HG03378 (cell line): ENCODE measurements at regions not wholly inside any gene's neighbourhood (a gene's known extent, or its start where the extent isn't known, plus 50 kb on each side); places are given as distances from the start of the nearest gene placed in this dataset.
"Not testable (repeated sequence)": the region's sequence is repeated elsewhere in the genome, so short reads cannot be mapped to it uniquely, and the experiment has no call there.

Experiments
- ATAC-seq: cut with Tn5 transposase; IDR thresholded peaks from one replicate; pipeline ENCODE4 v1.9.1; 2021; ENCODE audit warnings: mild to moderate bottlenecking, moderate library complexity; ENCODE audit not compliant: unreplicated experiment

GRCh38 chr1:173341971-173342370, 134.8 kb upstream of the TNFSF4 start:
- ATAC-seq, result no peak

DNA sequence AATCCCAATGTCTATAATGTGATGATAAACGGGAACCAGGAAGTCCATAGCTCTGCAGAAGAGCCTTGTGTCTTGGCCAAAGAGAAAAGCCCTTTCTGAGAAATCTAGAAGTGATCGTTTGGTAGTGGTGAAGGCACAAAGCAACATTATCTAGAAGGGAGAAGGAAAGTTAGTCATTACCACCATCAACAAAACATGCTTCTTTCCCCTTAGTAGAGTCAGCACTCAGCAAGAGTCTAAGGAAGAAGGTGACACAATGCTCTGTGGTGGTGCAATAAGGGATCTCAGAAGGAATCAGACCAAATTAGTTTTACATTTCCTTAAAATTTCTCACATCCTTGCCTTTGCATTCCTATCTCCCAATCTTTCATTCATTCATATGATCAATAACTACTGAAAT, 134.4 kb upstream of the PRDX6 start:
- no peak for ATAC-seq

DNA sequence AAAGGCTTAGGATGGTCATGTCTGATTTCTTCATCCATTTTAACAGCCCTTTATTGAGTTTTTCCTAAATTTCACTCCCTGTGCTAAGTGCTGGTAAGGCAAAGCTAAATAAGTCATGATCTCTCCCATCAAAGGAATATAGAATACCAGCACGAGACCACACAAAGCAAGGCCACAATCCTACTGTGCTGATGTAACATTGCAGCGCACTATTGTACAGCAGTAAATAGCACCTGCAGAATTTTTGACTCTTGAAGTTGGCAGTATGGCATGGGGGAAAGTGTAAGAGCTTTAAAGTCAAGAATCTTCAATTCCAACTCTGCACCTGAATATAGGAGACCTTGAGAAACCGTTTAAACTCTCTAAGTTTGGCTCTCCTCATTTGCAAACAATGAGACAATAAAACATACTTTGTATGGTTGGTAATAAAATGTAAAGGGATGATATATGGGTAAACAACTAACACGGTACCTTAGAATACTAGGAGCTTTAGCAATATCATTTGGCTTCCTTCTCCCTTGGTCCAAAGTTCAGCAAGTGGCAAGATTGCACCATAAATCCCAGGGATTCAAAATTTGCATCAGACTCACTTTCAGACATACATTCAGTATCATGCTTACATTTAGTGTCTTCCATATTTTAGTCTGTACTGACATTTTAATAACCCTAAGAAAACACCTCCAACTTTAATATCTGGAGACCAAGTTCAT, 132.9 kb upstream of the PRDX6 start:
- no peak for ATAC-seq

DNA sequence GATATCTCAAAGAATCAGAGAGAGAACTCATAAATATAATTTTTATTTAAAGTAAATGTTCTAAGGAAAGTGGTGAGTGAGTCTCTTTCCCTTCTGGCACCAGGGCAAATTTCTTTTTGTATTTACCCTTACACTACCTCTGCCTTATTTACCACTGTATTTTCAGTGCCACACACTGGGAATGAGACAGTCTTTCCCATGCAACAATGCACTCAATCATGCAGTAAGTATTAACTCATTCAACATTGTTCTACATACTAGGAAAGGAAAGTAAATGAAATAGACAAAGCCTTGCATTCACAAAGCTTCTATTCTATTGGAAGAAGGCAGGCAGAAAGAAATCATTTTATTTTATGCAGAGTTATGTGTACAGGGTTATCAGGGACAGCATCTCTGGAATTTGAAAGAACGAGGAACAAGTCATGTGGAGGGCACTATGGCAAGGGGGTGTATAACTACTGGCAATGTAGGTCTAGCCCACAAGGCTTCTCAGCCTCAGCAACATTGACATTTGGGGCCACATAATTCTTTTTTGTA, 129.8 kb upstream of the PRDX6 start:
- ATAC-seq, result no peak

GRCh38 chr1:173352635-173353034, 124.5 kb upstream of the PRDX6 start:
- ATAC-seq, result not testable (repeated sequence)

- ATAC-seq, result no peak
Measured at GRCh38 chr1:173353350-173353749, 123.8 kb upstream of the PRDX6 start.

DNA sequence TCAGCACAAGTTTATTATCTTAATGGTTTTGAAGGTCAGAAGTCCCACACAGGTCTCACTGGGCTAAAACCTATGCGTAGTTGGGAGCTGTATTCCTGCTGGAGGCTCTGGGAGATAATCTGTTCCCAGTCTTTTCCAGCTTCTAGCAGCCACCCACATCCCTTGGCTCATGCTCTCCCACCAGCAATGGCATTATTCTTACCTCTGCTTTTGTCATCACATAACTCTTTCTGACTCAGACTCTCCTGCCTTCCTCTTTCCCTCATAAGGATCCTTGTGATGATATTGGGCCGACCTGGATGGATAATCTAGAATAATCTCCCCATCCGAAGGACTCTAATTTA, 122.2 kb upstream of the PRDX6 start:
- no peak for ATAC-seq

- peak; percentile 53 for ATAC-seq
Measured at GRCh38 chr1:173355281-173356031, 121.7 kb upstream of the PRDX6 start.

- ATAC-seq, result peak; percentile 35
Measured at GRCh38 chr1:173356191-173356762, 120.9 kb upstream of the PRDX6 start.

GRCh38 chr1:173360487-173361063, 116.6 kb upstream of the PRDX6 start:
- no peak for ATAC-seq

DNA sequence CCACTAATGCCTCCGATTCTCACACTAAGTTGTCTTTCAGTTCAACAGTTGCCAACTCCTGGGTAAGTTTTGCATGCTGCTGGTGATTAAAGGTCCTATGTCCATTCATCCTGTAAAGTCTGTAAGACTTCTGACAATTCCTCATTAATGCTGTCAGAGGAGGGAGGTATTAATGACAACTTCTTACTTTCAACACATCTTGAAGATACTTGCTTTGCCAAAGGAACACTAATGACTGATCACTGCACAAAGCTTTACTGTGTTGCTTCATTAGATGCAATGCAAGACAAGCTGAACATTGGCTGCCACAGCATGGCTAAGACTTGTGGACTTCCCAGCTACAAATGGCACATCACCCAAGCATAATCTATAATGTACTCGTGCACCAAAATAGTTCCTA, 114.6 kb upstream of the PRDX6 start:
- no peak for ATAC-seq

- ATAC-seq, result no peak
Measured at GRCh38 chr1:173364827-173365226, 112.3 kb upstream of the PRDX6 start.

- no peak for ATAC-seq
Measured at GRCh38 chr1:173365341-173365740, 111.8 kb upstream of the PRDX6 start.

DNA sequence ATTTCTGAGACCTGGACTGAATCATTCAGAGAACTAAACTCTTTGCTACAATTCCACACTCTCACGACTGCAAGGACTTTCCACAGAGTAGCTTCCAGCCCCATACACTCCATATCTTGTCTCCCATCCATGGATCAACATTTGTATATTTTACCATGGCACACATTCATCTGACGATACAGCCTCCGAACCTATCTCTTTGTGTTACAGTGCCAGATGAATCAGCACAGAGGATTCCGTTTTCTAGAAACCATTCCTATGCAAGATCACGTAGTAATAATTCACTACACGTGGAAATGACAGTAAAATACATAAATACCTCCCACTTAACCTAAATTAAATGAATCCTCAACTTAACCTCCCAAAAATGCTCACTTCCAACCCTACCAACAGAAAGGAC, 110.0 kb upstream of the PRDX6 start:
- no peak for ATAC-seq

GRCh38 chr1:173370586-173370985, 106.5 kb upstream of the PRDX6 start:
- ATAC-seq, result not testable (repeated sequence)

DNA sequence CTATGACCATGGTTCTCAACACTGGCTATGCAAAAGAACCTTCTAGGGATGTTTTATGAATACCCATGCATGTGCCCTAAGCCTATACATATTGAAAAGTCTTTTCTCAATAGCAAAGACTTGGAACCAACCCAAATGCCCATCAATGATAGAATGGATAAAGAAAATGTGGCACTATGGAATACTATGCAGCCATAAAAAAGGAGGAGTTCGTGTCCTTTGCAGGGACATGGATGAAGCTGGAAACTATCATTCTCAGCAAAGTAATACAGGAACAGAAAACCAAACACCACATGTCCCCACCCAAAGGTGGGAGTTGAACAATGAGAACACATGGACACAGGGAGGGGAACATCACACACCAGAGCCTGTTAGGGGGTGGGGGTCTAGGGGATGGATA, 101.1 kb upstream of the PRDX6 start:
- not testable (repeated sequence) for ATAC-seq

- no peak for ATAC-seq
Measured at GRCh38 chr1:173377266-173377665, 99.9 kb upstream of the PRDX6 start.

GRCh38 chr1:173383351-173383750, 93.8 kb upstream of the PRDX6 start:
- ATAC-seq, result no peak

DNA sequence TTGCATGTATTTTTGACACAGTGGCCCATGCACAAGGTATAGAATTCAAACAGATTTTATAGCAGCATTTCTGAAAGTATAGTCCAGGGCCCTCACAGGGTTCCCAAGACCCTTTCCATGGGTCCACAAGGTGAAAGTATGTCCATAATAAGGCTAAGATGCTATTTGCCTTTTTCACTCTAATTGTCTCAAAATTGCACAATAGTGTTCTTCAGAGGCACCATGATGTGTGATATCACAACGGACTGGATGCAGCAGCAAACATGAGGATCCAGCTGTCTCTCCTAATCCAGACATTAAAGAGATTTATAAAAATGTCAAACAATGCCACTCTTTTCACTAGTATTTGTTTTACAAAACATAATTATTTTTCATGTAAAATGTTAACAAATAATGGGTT, 88.8 kb upstream of the PRDX6 start:
- ATAC-seq, result no peak

DNA sequence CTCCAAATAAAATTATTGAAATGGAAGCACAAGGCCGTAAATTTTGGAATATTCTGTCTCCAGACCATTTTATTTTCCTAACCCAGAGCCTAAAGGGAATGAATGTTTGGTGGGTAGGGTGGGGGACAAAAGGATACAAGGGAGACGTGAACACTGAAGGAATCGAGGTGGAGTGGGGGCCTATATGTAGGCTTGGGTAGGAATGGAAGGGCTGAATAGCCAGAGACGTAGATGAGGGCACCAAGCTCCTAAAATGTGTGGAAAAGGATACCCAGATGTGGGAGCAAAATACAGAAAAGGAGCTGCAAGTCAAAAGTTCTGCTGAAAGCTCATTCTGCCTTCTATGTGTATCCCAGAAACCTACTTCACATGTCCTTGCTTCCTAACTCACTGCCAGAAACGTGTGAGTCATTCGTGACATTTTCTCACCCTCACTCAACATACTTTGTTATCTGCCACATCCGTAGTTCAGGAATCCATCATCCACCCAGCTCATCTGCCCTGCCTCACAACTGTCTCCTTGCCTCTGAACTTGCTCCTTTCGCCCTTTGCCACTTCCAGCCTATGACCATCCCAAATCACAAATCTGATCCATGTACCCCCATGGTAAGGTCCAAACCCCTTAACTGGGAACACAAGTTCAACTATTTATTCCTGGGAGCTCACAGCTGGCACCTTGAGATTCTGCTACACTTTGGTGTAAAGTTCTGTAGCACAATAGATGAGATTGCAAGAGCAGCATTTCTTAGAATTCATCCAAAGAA, 84.1 kb upstream of the PRDX6 start:
- no peak for ATAC-seq

- ATAC-seq, result no peak
Measured at GRCh38 chr1:173393659-173394000, 83.5 kb upstream of the PRDX6 start.
